ENCODE measurements at regions not wholly inside any gene's neighbourhood (a gene's known extent, or its start where the extent isn't known, plus 50 kb on each side); places are given as distances from the start of the nearest gene placed in this dataset.

GRCh38 chr2:123080331-123080730 is 944.8 kb upstream of the CNTNAP5 start:
- no peak for DNase-seq (ENCODE audit: extremely low read depth in 1 of 11, low read depth in 9 of 11, low spot score in 4 of 11)

- DNase-seq (ENCODE audit: extremely low read depth in 1 of 11, low read depth in 9 of 11, low spot score in 4 of 11): peak in 3 of 11 donors; percentile 4 to 14 (median 12)
Measured at GRCh38 chr2:123085484-123085883, 939.6 kb upstream of the CNTNAP5 start.

GRCh38 chr2:123086613-123087385 is 938.3 kb upstream of the CNTNAP5 start:
- DNase-seq (ENCODE audit: extremely low read depth in 1 of 11, low read depth in 9 of 11, low spot score in 4 of 11): peak in 3 of 11 donors; percentile 9 to 19 (median 11)

- DNase-seq (ENCODE audit: extremely low read depth in 1 of 11, low read depth in 9 of 11, low spot score in 4 of 11): no peak
Measured at GRCh38 chr2:123091471-123091870, 933.6 kb upstream of the CNTNAP5 start.

- no peak for DNase-seq (ENCODE audit: extremely low read depth in 1 of 11, low read depth in 9 of 11, low spot score in 4 of 11)
Measured at GRCh38 chr2:123093199-123093598, 931.9 kb upstream of the CNTNAP5 start.

- DNase-seq (ENCODE audit: extremely low read depth in 1 of 11, low read depth in 9 of 11, low spot score in 4 of 11): no peak
Measured at GRCh38 chr2:123095219-123095835, 929.8 kb upstream of the CNTNAP5 start.

- no peak for DNase-seq (ENCODE audit: extremely low read depth in 1 of 11, low read depth in 9 of 11, low spot score in 4 of 11)
Measured at GRCh38 chr2:123098619-123099018, 926.5 kb upstream of the CNTNAP5 start.

- no peak for DNase-seq (ENCODE audit: extremely low read depth in 1 of 11, low read depth in 9 of 11, low spot score in 4 of 11)
Measured at GRCh38 chr2:123101434-123101833, 923.7 kb upstream of the CNTNAP5 start.

- no peak for DNase-seq (ENCODE audit: extremely low read depth in 1 of 11, low read depth in 9 of 11, low spot score in 4 of 11)
Measured at GRCh38 chr2:123103902-123104301, 921.2 kb upstream of the CNTNAP5 start.

- DNase-seq (ENCODE audit: extremely low read depth in 1 of 11, low read depth in 9 of 11, low spot score in 4 of 11): no peak
Measured at GRCh38 chr2:123116595-123116994, 908.5 kb upstream of the CNTNAP5 start.

GRCh38 chr2:123127236-123127635 is 897.9 kb upstream of the CNTNAP5 start:
- no peak for DNase-seq (ENCODE audit: extremely low read depth in 1 of 11, low read depth in 9 of 11, low spot score in 4 of 11)

- DNase-seq (ENCODE audit: extremely low read depth in 1 of 11, low read depth in 9 of 11, low spot score in 4 of 11): no peak
Measured at GRCh38 chr2:123128951-123129350, 896.1 kb upstream of the CNTNAP5 start.

GRCh38 chr2:123136419-123136818 is 888.7 kb upstream of the CNTNAP5 start:
- no peak for DNase-seq (ENCODE audit: extremely low read depth in 1 of 11, low read depth in 9 of 11, low spot score in 4 of 11)

- DNase-seq (ENCODE audit: extremely low read depth in 1 of 11, low read depth in 9 of 11, low spot score in 4 of 11): no peak
Measured at GRCh38 chr2:123144082-123144481, 881.0 kb upstream of the CNTNAP5 start.

GRCh38 chr2:123153041-123153440 is 872.0 kb upstream of the CNTNAP5 start:
- DNase-seq (ENCODE audit: extremely low read depth in 1 of 11, low read depth in 9 of 11, low spot score in 4 of 11): no peak

- no peak for DNase-seq (ENCODE audit: extremely low read depth in 1 of 11, low read depth in 9 of 11, low spot score in 4 of 11)
Measured at GRCh38 chr2:123154195-123154594, 870.9 kb upstream of the CNTNAP5 start.

GRCh38 chr2:123157016-123157415 is 868.1 kb upstream of the CNTNAP5 start:
- no peak for DNase-seq (ENCODE audit: extremely low read depth in 1 of 11, low read depth in 9 of 11, low spot score in 4 of 11)

- no peak for DNase-seq (ENCODE audit: extremely low read depth in 1 of 11, low read depth in 9 of 11, low spot score in 4 of 11)
Measured at GRCh38 chr2:123162400-123163016, 862.6 kb upstream of the CNTNAP5 start.

- DNase-seq (ENCODE audit: extremely low read depth in 1 of 11, low read depth in 9 of 11, low spot score in 4 of 11): no peak
Measured at GRCh38 chr2:123163398-123163797, 861.7 kb upstream of the CNTNAP5 start.

- DNase-seq (ENCODE audit: extremely low read depth in 1 of 11, low read depth in 9 of 11, low spot score in 4 of 11): no peak
Measured at GRCh38 chr2:123164216-123164615, 860.9 kb upstream of the CNTNAP5 start.

All from renal cortex interstitium (tissue), 11 donors.